Gastroesophageal sphincter (tissue), 3 donors: ENCODE measurements at regions not wholly inside any gene's neighbourhood (a gene's known extent, or its start where the extent isn't known, plus 50 kb on each side); places are given as distances from the start of the nearest gene placed in this dataset.

Experiments used
- CTCF ChIP-seq, 4 experiments: fragments of 200-600 bp in 2 of 4; fragments of 450-650 bp in 2 of 4; sonication (generic) in 1 of 4; IDR thresholded peaks; one replicate each; pipeline ENCODE4 v1.5.1; 2017 to 2019; ENCODE audit warnings: antibody characterized with exemption in 4 of 4, mild to moderate bottlenecking in 2 of 4, moderate library complexity in 2 of 4
- EP300 ChIP-seq: sonication (generic); formaldehyde crosslinking; IDR thresholded peaks from one replicate; pipeline ENCODE4 v1.6.1; 2017; ENCODE audit warnings: antibody characterized with exemption, mild to moderate bottlenecking
- POLR2A ChIP-seq, 2 donors: fragments of 450-650 bp; IDR thresholded peaks; one replicate each; pipeline ENCODE4 v1.6.1; 2017; ENCODE audit warnings: antibody characterized with exemption in 2 of 2, mild to moderate bottlenecking in 2 of 2, moderate library complexity in 1 of 2
- POLR2AphosphoS5 ChIP-seq: sonication (generic); formaldehyde crosslinking; IDR thresholded peaks from one replicate; pipeline ENCODE4 v1.6.1; 2017; ENCODE audit warnings: antibody characterized with exemption

- TF ChIP-seq CTCF (IDR thresholded peaks at IDR 0.05) (no peak), POLR2A (IDR thresholded peaks at IDR 0.05) (no peak), POLR2AphosphoS5 (no peak), EP300 (no peak)
These were observed 813.4 kb upstream of the EPHA6 start for GRCh38 chr3:96000966-96001365.
